HepG2 (cell line): ENCODE measurements at regions not wholly inside any gene's neighbourhood (a gene's known extent, or its start where the extent isn't known, plus 50 kb on each side); places are given as distances from the start of the nearest gene placed in this dataset.

Source experiments
- ATAC-seq: fragments of 200-7000 bp; cut with Tn5 transposase; 3 replicates; pipeline ENCODE4 v1.9.1; 2020; ENCODE audit warnings: mild to moderate bottlenecking, moderate library complexity
- BruUV-seq: library from RNA; stranded (reverse); fragments of 400-500 nt; replicated peaks from 2 replicates; lab custom pipeline; 2021; lab: Mats Ljungman, UMichigan
- CTCF ChIA-PET: fragments of 300-600 bp; formaldehyde crosslinking; extraction: SDS; loops from one replicate; lab custom pipeline; 2021; ENCODE audit warnings: low total read pairs, inconsistent platforms, low intra/inter-chr PET ratio; lab: Yijun Ruan, JAX
- POLR2A ChIA-PET: fragments of 350-600 bp; sonication (Branson Sonifier 250); formaldehyde crosslinking; loops from one replicate; lab custom pipeline; 2020; ENCODE audit warnings: antibody characterized with exemption, inconsistent platforms; lab: Yijun Ruan, JAX
- DNase-seq: peaks from one replicate; pipeline ENCODE4 v3.0.0-alpha.2; 2015; ENCODE audit warnings: low spot score
- FAIRE-seq: peaks from 3 replicates; lab custom pipeline; 2011; peaks lifted over from hg19 to GRCh38; lab: Jason Lieb, UNC
- H2AFZ ChIP-seq: one replicate; pipeline ENCODE4 v1.6.1; 2011; ENCODE audit warnings: low read length, inconsistent platforms
- H3K27ac ChIP-seq: fragments of 300-600 bp; 3 replicates; pipeline ENCODE4 v1.8.0; 2011; ENCODE audit warnings: mixed run types, mild to moderate bottlenecking, mixed read lengths, low read length, inconsistent platforms; ENCODE audit not compliant: insufficient read depth; ENCODE audit errors: extremely low read length
- H3K27me3 ChIP-seq, 2 experiments: fragments of 200-600 bp in 1 of 2; 2 replicates in 1 of 2; 3 replicates in 1 of 2; pipeline versions ENCODE4 v1.6.0 to v1.8.0; 2011; ENCODE audit warnings: low read length in 2 of 2, mild to moderate bottlenecking in 2 of 2, moderate library complexity in 2 of 2, inconsistent platforms in 1 of 2; ENCODE audit not compliant: insufficient read depth in 2 of 2, control insufficient read depth in 1 of 2
- H3K36me3 ChIP-seq, 2 experiments: fragments of 200-600 bp in 1 of 2; replicated peaks in 1 of 2; 2 replicates in 1 of 2; 3 replicates in 1 of 2; pipeline versions ENCODE4 v1.5.1 to v1.8.0; 2011; ENCODE audit warnings: low read length in 2 of 2, inconsistent platforms in 1 of 2; ENCODE audit not compliant: insufficient read depth in 2 of 2, control insufficient read depth in 1 of 2
- H3K4me1 ChIP-seq: 2 replicates; pipeline ENCODE4 v1.5.1; 2012; ENCODE audit warnings: low read length, inconsistent platforms; ENCODE audit not compliant: insufficient read depth
- H3K4me2 ChIP-seq: 2 replicates; pipeline ENCODE4 v1.6.0; 2011; ENCODE audit warnings: low read depth, low read length, inconsistent platforms
- H3K4me3 ChIP-seq, 3 experiments: fragments of 200-600 bp in 1 of 3; sonication (generic), shearing (Covaris generic) in 1 of 3; replicated peaks in 1 of 3; 2 replicates each; pipeline ENCODE4 v1.5.1; 2011 to 2016; ENCODE audit warnings: low read length in 3 of 3, inconsistent platforms in 2 of 3, low read depth in 2 of 3, mild to moderate bottlenecking in 2 of 3, control low read depth in 1 of 3, mixed read lengths in 1 of 3; ENCODE audit not compliant: insufficient read depth in 1 of 3
- H3K79me2 ChIP-seq: one replicate; pipeline ENCODE4 v1.6.1; 2011; ENCODE audit warnings: low read length, inconsistent platforms; ENCODE audit not compliant: insufficient read depth
- H3K9ac ChIP-seq: 2 replicates; pipeline ENCODE4 v1.6.0; 2011; ENCODE audit warnings: mild to moderate bottlenecking, low read depth, low read length, inconsistent platforms; ENCODE audit not compliant: insufficient read depth
- H3K9me3 ChIP-seq: 2 replicates; pipeline ENCODE4 v1.5.1; 2012; ENCODE audit warnings: mild to moderate bottlenecking, low read length
- H4K20me1 ChIP-seq: 2 replicates; pipeline ENCODE4 v1.6.0; 2011; ENCODE audit warnings: inconsistent platforms, mild to moderate bottlenecking, low read length, moderate library complexity; ENCODE audit not compliant: insufficient read depth
- CTCF ChIP-seq: sonication (generic); formaldehyde crosslinking; IDR thresholded peaks from 2 replicates; pipeline ENCODE4 v1.5.0; 2020; ENCODE audit warnings: mild to moderate bottlenecking, missing genetic modification reagents, moderate library complexity
- DR1 ChIP-seq: sonication (generic); formaldehyde crosslinking; IDR thresholded peaks from 2 replicates; pipeline ENCODE4 v1.8.0; 2021; ENCODE audit warnings: mild to moderate bottlenecking, missing genetic modification reagents, inconsistent platforms
- NFRKB ChIP-seq: fragments of 450-650 bp; IDR thresholded peaks from 2 replicates; pipeline ENCODE4 v1.6.1; 2017
- RAD21 ChIP-seq: fragments of 450-650 bp; formaldehyde crosslinking; IDR thresholded peaks from 2 replicates; pipeline ENCODE4 v1.5.0; 2020; ENCODE audit warnings: mild to moderate bottlenecking
- RNF2 ChIP-seq: fragments of 450-650 bp; conservative IDR thresholded peaks from 2 replicates; pipeline ENCODE4 v1.6.1; 2016; ENCODE audit warnings: low read depth
- SMC3 ChIP-seq: IDR thresholded peaks from 2 replicates; pipeline ENCODE4 v1.6.1; 2011; ENCODE audit warnings: low read length, improper control_type of control experiment
- STAG1 ChIP-seq: sonication (generic); formaldehyde crosslinking; IDR thresholded peaks from 2 replicates; pipeline ENCODE4 v1.4.0; 2020; ENCODE audit warnings: missing genetic modification reagents
- ZNF549 ChIP-seq: sonication (generic); formaldehyde crosslinking; IDR thresholded peaks from 2 replicates; pipeline ENCODE4 v1.5.0; 2020; ENCODE audit warnings: missing genetic modification reagents
- ZNF639 ChIP-seq: conservative IDR thresholded peaks from 2 replicates; pipeline ENCODE4 v1.6.1; 2018; ENCODE audit warnings: missing genetic modification reagents
- ZNF687 ChIP-seq: sonication (generic); formaldehyde crosslinking; IDR thresholded peaks from 2 replicates; pipeline ENCODE4 v1.5.1; 2020; ENCODE audit warnings: mild to moderate bottlenecking, missing genetic modification reagents, moderate library complexity
- WGBS: methylation state at CpG from one replicate; pipeline ENCODE4 v1.1.6; 2017; ENCODE audit warnings: low lambda C conversion rate; 5-methylcytosine and 5-hydroxymethylcytosine counted together
- in situ Hi-C: cut with HindIII; loops from 2 replicates; pipeline ENCODE4 v1.10.0; 2017; ENCODE audit warnings: low pct_unique_long_range_greater_than_20kb; ENCODE audit not compliant: extremely low pct_ligation_motif_present
- intact Hi-C: fragments of 100-400 bp; cut with micrococcal nuclease; formaldehyde crosslinking; loops from one replicate; pipeline ENCODE4 v1.10.0; 2022; ENCODE audit not compliant: unreplicated experiment

GRCh38 chr6:139881728-139882211 lies 507.3 kb upstream of the CITED2 start:
- intact Hi-C loops (loop anchor here (1.0 to 10.0 kb wide), 4 partner anchors 223 to 1041 kb away; partner anchors contain the start of gene CITED2), in situ Hi-C loops (loop anchor here (10.0 kb wide), 1 partner anchor 563 kb away; no protein-coding TSS in a partner anchor)
- Histone ChIP-seq H4K20me1 (no peaks in the 10 kb centered on the region), H3K27ac (no peak overlapping the region), H3K9ac (no peak overlapping the region), H3K4me1 (no peaks in the 10 kb centered on the region), H3K9me3 (no peaks in the 10 kb centered on the region), H3K79me2 (no peaks in the 10 kb centered on the region), H3K36me3 (no peaks in the 10 kb centered on the region), H3K27me3 (no peaks in the 10 kb centered on the region), H3K4me2 (no peak overlapping the region), H2AFZ (no peak overlapping the region), H3K4me3 (no peak overlapping the region)
- TF ChIP-seq CTCF (peak; percentile 55), NFRKB (no peak), RAD21 (CRISPR knock-in tag) (peak; percentile 37; the same call in 1 of the 2 replicates), RNF2 (no peak), STAG1 (CRISPR knock-in tag) (peak; percentile 72), SMC3 (peak; percentile 69)
- FAIRE-seq (no peak), ATAC-seq (peak; percentile 88), DNase-seq (peak; percentile 34)
- no TSS peak for BruUV-seq
- POLR2A ChIA-PET = no interaction called here
- 60% methylated on average over 1 of the region's 2 CpGs for WGBS
- CTCF ChIA-PET = interaction anchor here (0.7 to 1.5 kb wide), 3 partner anchors 115 to 1040 kb away, joined by 3 to 9 read pairs (median 4); no protein-coding TSS in a partner anchor

GRCh38 chr6:139881236-139881635 lies 506.8 kb upstream of the CITED2 start:
- DNase-seq (no peak), FAIRE-seq (no peak), ATAC-seq (no peak)
- no TSS peak for BruUV-seq
- Histone ChIP-seq H3K79me2 (no peaks in the 10 kb centered on the region), H2AFZ (no peak overlapping the region), H3K9ac (no peak overlapping the region), H3K4me3 (no peak overlapping the region), H3K9me3 (no peaks in the 10 kb centered on the region), H3K27me3 (no peaks in the 10 kb centered on the region), H3K36me3 (no peaks in the 10 kb centered on the region), H3K4me2 (no peak overlapping the region), H3K4me1 (no peaks in the 10 kb centered on the region), H4K20me1 (no peaks in the 10 kb centered on the region), H3K27ac (no peak overlapping the region)
- POLR2A ChIA-PET = no interaction called here
- intact Hi-C loops (loop anchor here (1.0 to 10.0 kb wide), 4 partner anchors 224 to 1041 kb away; partner anchors contain the start of gene CITED2), in situ Hi-C loops (loop anchor here (10.0 kb wide), 1 partner anchor 564 kb away; no protein-coding TSS in a partner anchor)
- 64% methylated on average over 4 of the region's 4 CpGs for WGBS
- CTCF ChIA-PET = interaction anchor here (0.7 to 1.5 kb wide), 3 partner anchors 115 to 1041 kb away, joined by 3 to 9 read pairs (median 4); no protein-coding TSS in a partner anchor
- TF ChIP-seq ZNF549 (CRISPR knock-in tag) (no peak), DR1 (CRISPR knock-in tag) (no peak), ZNF687 (CRISPR knock-in tag) (no peak), ZNF639 (no peak)
